ENCODE measurements at regions not wholly inside any gene's neighbourhood (a gene's known extent, or its start where the extent isn't known, plus 50 kb on each side); places are given as distances from the start of the nearest gene placed in this dataset.

GRCh38 chr3:168495270-168495669 is 399.5 kb upstream of the GOLIM4 start:
- no peak for DNase-seq (ENCODE audit: insufficient read length, low spot score)
- no peak for TF ChIP-seq CTCF (IDR thresholded peaks at IDR 0.05; ENCODE audit: insufficient read depth, missing control alignments)
- no peak for FAIRE-seq

GRCh38 chr3:168493412-168494205 is 397.9 kb upstream of the GOLIM4 start:
- FAIRE-seq (no peak), DNase-seq (ENCODE audit: insufficient read length, low spot score) (no peak)
- TF ChIP-seq CTCF (IDR thresholded peaks at IDR 0.05; ENCODE audit: insufficient read depth, missing control alignments), result no peak

- no peak for TF ChIP-seq CTCF (IDR thresholded peaks at IDR 0.05; ENCODE audit: insufficient read depth, missing control alignments)
- no peak for FAIRE-seq
- no peak for DNase-seq (ENCODE audit: insufficient read length, low spot score)
These were observed 395.3 kb upstream of the GOLIM4 start for GRCh38 chr3:168490981-168491380.

GRCh38 chr3:168489301-168489700 is 393.6 kb upstream of the GOLIM4 start:
- FAIRE-seq (no peak), DNase-seq (ENCODE audit: insufficient read length, low spot score) (no peak)
- no peak for TF ChIP-seq CTCF (IDR thresholded peaks at IDR 0.05; ENCODE audit: insufficient read depth, missing control alignments)

GRCh38 chr3:168485936-168486335 is 390.2 kb upstream of the GOLIM4 start:
- no peak for TF ChIP-seq CTCF (IDR thresholded peaks at IDR 0.05; ENCODE audit: insufficient read depth, missing control alignments)

GRCh38 chr3:168476360-168476980 is 380.7 kb upstream of the GOLIM4 start:
- DNase-seq (ENCODE audit: insufficient read length, low spot score) (no peak), FAIRE-seq (no peak)
- TF ChIP-seq CTCF (IDR thresholded peaks at IDR 0.05; ENCODE audit: insufficient read depth, missing control alignments), result no peak

More at GRCh38 chr3:168485936-168486335, 390.2 kb upstream of the GOLIM4 start:
- DNase-seq (ENCODE audit: insufficient read length, low spot score) (no peak), FAIRE-seq (no peak)

GRCh38 chr3:168475704-168476103 is 380.0 kb upstream of the GOLIM4 start:
- DNase-seq (ENCODE audit: insufficient read length, low spot score), result no peak

More at GRCh38 chr3:168475704-168476103, 380.0 kb upstream of the GOLIM4 start:
- no peak for TF ChIP-seq CTCF (IDR thresholded peaks at IDR 0.05; ENCODE audit: insufficient read depth, missing control alignments)
- FAIRE-seq, result peak; percentile 35

All from D721Med (cell line).